ENCODE measurements at regions not wholly inside any gene's neighbourhood (a gene's known extent, or its start where the extent isn't known, plus 50 kb on each side); places are given as distances from the start of the nearest gene placed in this dataset.

- no peak for TF ChIP-seq POLR2A (IDR thresholded peaks at IDR 0.05)
- TF ChIP-seq CTCF (IDR thresholded peaks at IDR 0.05 in 4 of 5, conservative IDR thresholded peaks at IDR 0.05 in 1 of 5) = no peak
These were observed 435.0 kb upstream of the KIF2B start for GRCh38 chr17:53387745-53388144.
